Testis (tissue), 2 donors: ENCODE measurements at regions not wholly inside any gene's neighbourhood (a gene's known extent, or its start where the extent isn't known, plus 50 kb on each side); places are given as distances from the start of the nearest gene placed in this dataset.

ENCODE experiments used
- DNase-seq: peaks from one replicate; pipeline ENCODE4 v3.0.0-alpha.2; 2019
- H3K27ac ChIP-seq, 2 donors: fragments of 200-600 bp; sonication (generic); one replicate each; pipeline ENCODE4 v1.5.1; 2019
- H3K27me3 ChIP-seq: fragments of 200-600 bp; sonication (generic); one replicate; pipeline ENCODE4 v1.5.1; 2019
- H3K36me3 ChIP-seq: fragments of 200-600 bp; sonication (generic); one replicate; pipeline ENCODE4 v1.5.1; 2017; ENCODE audit warnings: low read depth; ENCODE audit errors: missing control alignments
- H3K4me1 ChIP-seq: fragments of 200-600 bp; sonication (generic); one replicate; pipeline ENCODE4 v1.5.1; 2019
- H3K4me3 ChIP-seq, 2 donors: fragments of 200-600 bp; sonication (generic); one replicate each; pipeline ENCODE4 v1.5.1; 2017 to 2019
- H3K9me3 ChIP-seq: fragments of 200-600 bp; sonication (generic); one replicate; pipeline ENCODE4 v1.5.1; 2017
- POLR2A ChIP-seq: fragments of 450-650 bp; IDR thresholded peaks from one replicate; pipeline ENCODE4 v1.6.1; 2017; ENCODE audit warnings: antibody characterized with exemption, mild to moderate bottlenecking, moderate library complexity
- WGBS, 2 donors: methylation state at CpG; one replicate each; pipeline ENCODE4 v1.1.5; 2018; 5-methylcytosine and 5-hydroxymethylcytosine counted together
- intact Hi-C: fragments of 100-400 bp; cut with DNase I; formaldehyde crosslinking; loops from one replicate; pipeline ENCODE4 v1.15.1; 2023; ENCODE audit warnings: low total_unique reads
- TF ChIP-seq, protein P1 (sequence below), 3 experiments: fragments of 450-650 bp in 2 of 3; fragments of 200-600 bp in 1 of 3; sonication (generic) in 1 of 3; IDR thresholded peaks; one replicate each; pipeline ENCODE4 v1.5.1; 2016 to 2019; ENCODE audit warnings: antibody characterized with exemption in 3 of 3, mild to moderate bottlenecking in 2 of 3, moderate library complexity in 1 of 3

DNA sequence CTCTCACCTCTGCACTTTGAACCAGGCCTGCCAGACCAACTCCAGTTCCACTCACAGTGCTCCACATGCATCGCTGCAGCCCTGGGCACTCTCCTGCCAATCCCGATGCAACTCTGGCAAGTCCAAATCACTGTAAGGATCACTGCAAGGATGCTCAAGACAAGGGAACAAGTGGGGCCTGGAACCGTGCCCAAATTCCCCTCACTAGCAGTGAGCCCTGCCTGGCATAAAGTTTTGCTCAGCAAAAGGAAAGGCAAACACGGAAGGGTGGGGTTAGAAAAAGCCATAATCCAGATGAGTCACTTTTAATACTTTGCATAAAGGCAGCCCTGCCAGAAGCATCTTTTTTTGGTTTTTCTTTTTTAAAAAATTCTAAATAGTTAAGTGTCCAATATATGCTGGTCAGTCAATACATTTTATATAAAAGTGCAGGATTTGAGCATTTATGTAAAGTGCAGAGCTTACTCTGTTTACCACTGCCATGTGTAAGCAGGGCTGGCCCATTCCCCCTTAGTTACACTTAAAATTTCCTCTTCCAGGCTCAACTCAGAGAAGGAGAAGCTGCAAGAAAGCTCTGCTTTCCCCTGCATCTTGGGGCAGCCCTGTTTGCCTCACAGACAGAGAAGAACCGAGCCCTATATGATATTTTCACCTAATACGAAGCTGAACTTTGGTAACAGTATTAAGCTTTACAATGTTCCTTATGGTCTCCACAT, 102.2 kb downstream of the CD47 start:
- no peak overlapping the region for H3K27ac ChIP-seq
- intact Hi-C loops, result no loop called here
- no peaks in the 10 kb centered on the region for H3K9me3 ChIP-seq
- H3K36me3 ChIP-seq, result no peaks in the 10 kb centered on the region
- DNase-seq, result peak; percentile 42
- TF ChIP-seq, protein P1, sequence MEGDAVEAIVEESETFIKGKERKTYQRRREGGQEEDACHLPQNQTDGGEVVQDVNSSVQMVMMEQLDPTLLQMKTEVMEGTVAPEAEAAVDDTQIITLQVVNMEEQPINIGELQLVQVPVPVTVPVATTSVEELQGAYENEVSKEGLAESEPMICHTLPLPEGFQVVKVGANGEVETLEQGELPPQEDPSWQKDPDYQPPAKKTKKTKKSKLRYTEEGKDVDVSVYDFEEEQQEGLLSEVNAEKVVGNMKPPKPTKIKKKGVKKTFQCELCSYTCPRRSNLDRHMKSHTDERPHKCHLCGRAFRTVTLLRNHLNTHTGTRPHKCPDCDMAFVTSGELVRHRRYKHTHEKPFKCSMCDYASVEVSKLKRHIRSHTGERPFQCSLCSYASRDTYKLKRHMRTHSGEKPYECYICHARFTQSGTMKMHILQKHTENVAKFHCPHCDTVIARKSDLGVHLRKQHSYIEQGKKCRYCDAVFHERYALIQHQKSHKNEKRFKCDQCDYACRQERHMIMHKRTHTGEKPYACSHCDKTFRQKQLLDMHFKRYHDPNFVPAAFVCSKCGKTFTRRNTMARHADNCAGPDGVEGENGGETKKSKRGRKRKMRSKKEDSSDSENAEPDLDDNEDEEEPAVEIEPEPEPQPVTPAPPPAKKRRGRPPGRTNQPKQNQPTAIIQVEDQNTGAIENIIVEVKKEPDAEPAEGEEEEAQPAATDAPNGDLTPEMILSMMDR (IDR thresholded peaks at IDR 0.05), result no peak
- no peak for TF ChIP-seq POLR2A
- no peaks in the 10 kb centered on the region for H3K27me3 ChIP-seq
- no peak overlapping the region for H3K4me3 ChIP-seq
- 56 to 57% methylated on average over 6 of the region's 6 CpGs for WGBS, 2 donors
- peaks cover 20% of the 10 kb centered on the region for H3K4me1 ChIP-seq

DNA sequence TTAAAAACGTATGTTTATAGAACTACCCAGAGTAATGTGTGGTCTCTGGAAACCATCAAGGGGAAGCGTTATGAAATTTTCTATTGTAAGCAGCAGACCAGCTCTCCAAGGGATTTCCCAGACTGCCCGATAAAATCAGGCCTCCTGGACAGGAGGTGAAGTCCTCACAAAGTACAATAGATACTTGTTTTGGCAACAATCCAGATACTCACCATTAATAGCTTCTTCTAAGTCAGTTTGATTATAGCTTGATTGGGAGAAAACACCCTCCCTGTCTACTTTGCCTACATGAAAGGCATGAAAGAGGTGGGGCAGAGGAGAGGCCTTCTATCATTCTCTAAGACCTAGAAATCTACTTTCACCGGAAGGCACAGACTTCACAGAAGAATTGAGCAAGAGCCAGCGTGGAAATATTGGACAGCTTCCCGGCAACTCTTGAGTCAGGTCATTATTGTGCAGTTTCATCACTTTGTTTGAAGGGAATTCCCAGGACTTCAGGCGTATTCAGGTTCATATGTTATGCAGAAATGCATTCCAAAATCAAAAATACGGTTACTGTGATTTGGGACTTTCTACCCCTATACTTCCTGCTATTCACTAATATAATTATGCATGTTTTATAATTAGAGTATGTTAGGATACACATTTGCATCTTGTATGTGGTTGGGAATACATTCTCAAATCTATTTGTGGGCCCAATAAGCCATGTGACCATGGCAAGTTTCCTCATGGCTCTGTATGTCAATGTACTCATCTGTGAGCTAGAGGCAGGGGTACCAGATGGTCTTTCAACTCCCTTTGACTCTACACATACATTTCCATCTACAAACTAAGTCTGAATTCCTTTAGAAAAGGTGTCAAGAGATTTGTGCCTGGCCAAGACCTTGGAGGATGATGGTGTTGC, 103.5 kb downstream of the CD47 start:
- Histone ChIP-seq H3K4me1 (peaks cover 20% of the 10 kb centered on the region), H3K27me3 (no peaks in the 10 kb centered on the region), H3K4me3 (no peak overlapping the region), H3K27ac (peak overlapping the region in 1 of 2 donors; percentile 21), H3K36me3 (no peaks in the 10 kb centered on the region), H3K9me3 (no peaks in the 10 kb centered on the region)
- DNase-seq, result peak; percentile 92
- TF ChIP-seq, protein P1 (IDR thresholded peaks at IDR 0.05), result no peak
- TF ChIP-seq POLR2A, result no peak
- intact Hi-C loops, result no loop called here
- WGBS, 2 donors, result 26 to 29% methylated on average over 8 of the region's 8 CpGs

DNA sequence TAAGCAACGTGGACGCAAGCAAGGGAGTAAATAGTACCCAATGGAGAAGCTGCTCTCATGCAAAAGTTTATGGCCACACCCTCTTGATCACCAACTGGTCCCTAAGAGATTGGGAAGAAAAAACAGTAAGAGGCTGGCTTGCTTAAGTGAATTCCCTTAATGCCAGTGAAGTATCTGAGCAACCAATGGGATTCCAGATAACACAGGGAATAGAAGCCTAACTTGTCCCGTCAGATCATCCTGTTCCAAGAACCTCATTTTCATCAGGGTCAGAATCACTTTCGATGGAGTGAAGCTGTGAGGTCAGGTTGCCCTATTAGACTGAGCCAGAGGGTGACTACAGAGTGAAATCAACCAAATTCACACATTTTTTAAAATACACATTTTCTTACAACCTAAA, 104.3 kb downstream of the CD47 start:
- no peaks in the 10 kb centered on the region for H3K27me3 ChIP-seq
- H3K4me3 ChIP-seq, result no peak overlapping the region
- intact Hi-C loops, result no loop called here
- WGBS, 2 donors, result 50 to 56% methylated on average over 4 of the region's 4 CpGs
- peak overlapping the region in 1 of 2 donors; percentile 21 for H3K27ac ChIP-seq
- H3K4me1 ChIP-seq, result peaks cover 20% of the 10 kb centered on the region
- H3K9me3 ChIP-seq, result no peaks in the 10 kb centered on the region
- H3K36me3 ChIP-seq, result no peaks in the 10 kb centered on the region
- TF ChIP-seq POLR2A, result no peak
- TF ChIP-seq, protein P1 (IDR thresholded peaks at IDR 0.05), result no peak
- DNase-seq, result no peak

DNA sequence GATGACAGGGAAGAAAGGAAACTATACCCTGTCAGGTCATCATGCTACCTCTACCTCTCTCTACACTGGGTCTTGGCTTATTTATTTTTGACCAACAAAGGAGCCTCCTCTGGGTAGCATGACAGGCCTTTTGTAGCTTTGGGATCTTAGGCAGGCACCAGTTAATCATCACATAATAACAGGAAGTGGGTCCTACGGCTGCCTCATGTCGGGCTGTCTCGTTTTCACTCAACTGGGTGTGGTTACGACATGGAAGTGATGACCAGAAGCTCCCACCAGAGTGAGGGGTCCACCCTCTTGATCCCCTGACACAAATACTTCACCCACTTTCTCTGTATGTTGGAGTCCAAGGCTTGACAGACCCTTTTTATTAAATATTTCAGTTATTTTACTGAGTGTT, 105.3 kb downstream of the CD47 start:
- WGBS, 2 donors, result 74 to 79% methylated on average over 4 of the region's 4 CpGs
- Histone ChIP-seq H3K4me1 (peaks cover 20% of the 10 kb centered on the region), H3K27me3 (no peaks in the 10 kb centered on the region), H3K36me3 (no peaks in the 10 kb centered on the region), H3K9me3 (no peaks in the 10 kb centered on the region), H3K4me3 (no peak overlapping the region), H3K27ac (no peak overlapping the region)
- intact Hi-C loops, result no loop called here
- no peak for DNase-seq
- TF ChIP-seq, protein P1 (IDR thresholded peaks at IDR 0.05), result no peak
- no peak for TF ChIP-seq POLR2A
